ENCODE measurements at regions not wholly inside any gene's neighbourhood (a gene's known extent, or its start where the extent isn't known, plus 50 kb on each side); places are given as distances from the start of the nearest gene placed in this dataset.

- POLR2A ChIA-PET = no interaction called here
- no TSS peak for BruUV-seq (replicated peaks)
Measured at GRCh38 chr2:228373191-228373590, 191.7 kb upstream of the SPHKAP start.

DNA sequence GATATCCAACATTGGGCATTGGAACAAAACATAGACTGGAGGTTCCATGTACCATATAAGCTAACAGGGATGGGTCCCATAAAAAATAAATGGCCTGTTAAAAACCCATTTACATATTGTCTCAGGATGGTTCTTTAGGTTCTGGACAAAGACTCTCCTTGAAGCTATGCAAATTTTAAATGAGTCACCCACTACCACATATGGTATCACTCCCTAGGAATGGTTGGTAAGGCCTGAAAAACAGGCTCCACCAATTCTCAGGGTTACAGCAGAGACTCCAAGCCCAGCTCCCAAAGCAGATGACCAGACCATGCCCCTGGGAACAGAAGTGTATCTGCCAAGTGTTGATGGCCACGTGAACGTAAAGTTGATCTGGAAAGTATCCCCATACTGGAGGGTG, 190.7 kb upstream of the SPHKAP start:
- TF ChIP-seq, protein P1, sequence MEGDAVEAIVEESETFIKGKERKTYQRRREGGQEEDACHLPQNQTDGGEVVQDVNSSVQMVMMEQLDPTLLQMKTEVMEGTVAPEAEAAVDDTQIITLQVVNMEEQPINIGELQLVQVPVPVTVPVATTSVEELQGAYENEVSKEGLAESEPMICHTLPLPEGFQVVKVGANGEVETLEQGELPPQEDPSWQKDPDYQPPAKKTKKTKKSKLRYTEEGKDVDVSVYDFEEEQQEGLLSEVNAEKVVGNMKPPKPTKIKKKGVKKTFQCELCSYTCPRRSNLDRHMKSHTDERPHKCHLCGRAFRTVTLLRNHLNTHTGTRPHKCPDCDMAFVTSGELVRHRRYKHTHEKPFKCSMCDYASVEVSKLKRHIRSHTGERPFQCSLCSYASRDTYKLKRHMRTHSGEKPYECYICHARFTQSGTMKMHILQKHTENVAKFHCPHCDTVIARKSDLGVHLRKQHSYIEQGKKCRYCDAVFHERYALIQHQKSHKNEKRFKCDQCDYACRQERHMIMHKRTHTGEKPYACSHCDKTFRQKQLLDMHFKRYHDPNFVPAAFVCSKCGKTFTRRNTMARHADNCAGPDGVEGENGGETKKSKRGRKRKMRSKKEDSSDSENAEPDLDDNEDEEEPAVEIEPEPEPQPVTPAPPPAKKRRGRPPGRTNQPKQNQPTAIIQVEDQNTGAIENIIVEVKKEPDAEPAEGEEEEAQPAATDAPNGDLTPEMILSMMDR (IDR thresholded peaks at IDR 0.05; ENCODE audit: insufficient read depth in 1 of 2, low read depth in 1 of 2, low read length in 1 of 2, severe bottlenecking in 1 of 2, unreplicated experiment in 1 of 2) = no peak
- Histone ChIP-seq H3K9me3 (no peaks in the 10 kb centered on the region), H3K4me1 (no peaks in the 10 kb centered on the region), H3K27me3 (replicated peaks; ENCODE audit: control insufficient read depth, insufficient read depth, low read length) (no peaks in the 10 kb centered on the region; the same call in 1 of the 2 replicates), H3K4me3 (ENCODE audit: low read depth, low read length) (no peak overlapping the region), H3K36me3 (ENCODE audit: control insufficient read depth, insufficient read depth, low read length) (no peaks in the 10 kb centered on the region)
- BruUV-seq (replicated peaks) = no TSS peak
- Mint-ChIP-seq H3K36me3 (ENCODE audit: insufficient read depth, unreplicated experiment) (no peaks in the 10 kb centered on the region), H3K4me3 (ENCODE audit: unreplicated experiment) (no peak overlapping the region), H3K4me1 (ENCODE audit: low read depth, unreplicated experiment) (no peaks in the 10 kb centered on the region), H3K27ac (ENCODE audit: unreplicated experiment) (no peak overlapping the region), H3K9me3 (ENCODE audit: unreplicated experiment) (no peaks in the 10 kb centered on the region), H3K27me3 (ENCODE audit: insufficient read depth, unreplicated experiment) (no peaks in the 10 kb centered on the region)
- CTCF ChIA-PET = no interaction called here
- POLR2A ChIA-PET = no interaction called here
- no peak for DNase-seq
- intact Hi-C loops (cut with micrococcal nuclease; ENCODE audit: unreplicated experiment) = no loop called here

More at GRCh38 chr2:228373191-228373590, 191.7 kb upstream of the SPHKAP start:
- TF ChIP-seq, protein P1 (IDR thresholded peaks at IDR 0.05; ENCODE audit: insufficient read depth in 1 of 2, low read depth in 1 of 2, low read length in 1 of 2, severe bottlenecking in 1 of 2, unreplicated experiment in 1 of 2) = no peak
- no peaks in the 10 kb centered on the region for H3K9me3 Mint-ChIP-seq (ENCODE audit: unreplicated experiment)
- no peaks in the 10 kb centered on the region for H3K27me3 Mint-ChIP-seq (ENCODE audit: insufficient read depth, unreplicated experiment)
- H3K27ac Mint-ChIP-seq (ENCODE audit: unreplicated experiment) = no peak overlapping the region
- H3K36me3 Mint-ChIP-seq (ENCODE audit: insufficient read depth, unreplicated experiment) = no peaks in the 10 kb centered on the region
- H3K4me1 Mint-ChIP-seq (ENCODE audit: low read depth, unreplicated experiment) = no peaks in the 10 kb centered on the region
- Histone ChIP-seq H3K27me3 (replicated peaks; ENCODE audit: control insufficient read depth, insufficient read depth, low read length) (no peaks in the 10 kb centered on the region; the same call in 1 of the 2 replicates), H3K9me3 (no peaks in the 10 kb centered on the region), H3K4me3 (ENCODE audit: low read depth, low read length) (no peak overlapping the region), H3K4me1 (no peaks in the 10 kb centered on the region), H3K36me3 (ENCODE audit: control insufficient read depth, insufficient read depth, low read length) (no peaks in the 10 kb centered on the region)
- H3K4me3 Mint-ChIP-seq (ENCODE audit: unreplicated experiment) = no peak overlapping the region
- intact Hi-C loops (cut with micrococcal nuclease; ENCODE audit: unreplicated experiment) = no loop called here
- DNase-seq = no peak
- CTCF ChIA-PET = no interaction called here

GRCh38 chr2:228369400-228370031, 188.0 kb upstream of the SPHKAP start:
- intact Hi-C loops (cut with micrococcal nuclease; ENCODE audit: unreplicated experiment) = no loop called here
- H3K4me3 ChIP-seq (ENCODE audit: low read depth, low read length) = no peak overlapping the region
- TF ChIP-seq, protein P1 (IDR thresholded peaks at IDR 0.05; ENCODE audit: insufficient read depth in 1 of 2, low read depth in 1 of 2, low read length in 1 of 2, severe bottlenecking in 1 of 2, unreplicated experiment in 1 of 2) = no peak
- Mint-ChIP-seq H3K4me3 (ENCODE audit: unreplicated experiment) (no peak overlapping the region), H3K9me3 (ENCODE audit: unreplicated experiment) (peaks cover 9% of the 10 kb centered on the region), H3K36me3 (ENCODE audit: insufficient read depth, unreplicated experiment) (no peaks in the 10 kb centered on the region), H3K4me1 (ENCODE audit: low read depth, unreplicated experiment) (no peaks in the 10 kb centered on the region), H3K27me3 (ENCODE audit: insufficient read depth, unreplicated experiment) (no peaks in the 10 kb centered on the region), H3K27ac (ENCODE audit: unreplicated experiment) (no peak overlapping the region)
- no peaks in the 10 kb centered on the region for H3K4me1 ChIP-seq
- H3K27me3 ChIP-seq (replicated peaks; ENCODE audit: control insufficient read depth, insufficient read depth, low read length) = no peaks in the 10 kb centered on the region
- no TSS peak for BruUV-seq (replicated peaks)
- DNase-seq = no peak
- no peaks in the 10 kb centered on the region for H3K36me3 ChIP-seq (ENCODE audit: control insufficient read depth, insufficient read depth, low read length)
- ChIA-PET POLR2A (no interaction called here), CTCF (no interaction called here)
- no peaks in the 10 kb centered on the region for H3K9me3 ChIP-seq

All from Caco-2 (cell line).